ENCODE measurements at regions not wholly inside any gene's neighbourhood (a gene's known extent, or its start where the extent isn't known, plus 50 kb on each side); places are given as distances from the start of the nearest gene placed in this dataset.
"Not testable (repeated sequence)": the region's sequence is repeated elsewhere in the genome, so short reads cannot be mapped to it uniquely, and the experiment has no call there.

DNA sequence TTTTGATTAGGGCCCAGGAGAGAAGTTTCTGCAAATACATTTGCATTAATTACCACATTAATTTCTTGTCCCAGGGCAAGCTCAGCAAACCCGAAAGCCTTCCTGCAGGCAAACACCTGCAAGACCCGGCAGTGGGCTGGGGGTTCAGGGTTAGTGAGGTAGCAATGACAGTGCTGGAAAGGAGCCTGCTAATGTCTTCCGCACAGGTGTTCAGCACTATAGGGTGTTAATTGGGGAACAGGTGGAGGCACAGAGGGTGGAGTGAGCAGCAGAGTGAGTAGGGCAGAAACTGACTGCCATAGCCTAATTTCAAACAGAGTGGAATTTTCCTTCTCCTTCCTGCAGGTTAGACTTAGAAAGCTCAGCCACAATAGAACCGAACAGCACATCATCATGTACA lies 50.9 kb upstream of the UBASH3B start:
- peak in 1 of 10 donors; percentile 30 for DNase-seq
- intact Hi-C loops (cut with DNase I) = no loop called here

DNA sequence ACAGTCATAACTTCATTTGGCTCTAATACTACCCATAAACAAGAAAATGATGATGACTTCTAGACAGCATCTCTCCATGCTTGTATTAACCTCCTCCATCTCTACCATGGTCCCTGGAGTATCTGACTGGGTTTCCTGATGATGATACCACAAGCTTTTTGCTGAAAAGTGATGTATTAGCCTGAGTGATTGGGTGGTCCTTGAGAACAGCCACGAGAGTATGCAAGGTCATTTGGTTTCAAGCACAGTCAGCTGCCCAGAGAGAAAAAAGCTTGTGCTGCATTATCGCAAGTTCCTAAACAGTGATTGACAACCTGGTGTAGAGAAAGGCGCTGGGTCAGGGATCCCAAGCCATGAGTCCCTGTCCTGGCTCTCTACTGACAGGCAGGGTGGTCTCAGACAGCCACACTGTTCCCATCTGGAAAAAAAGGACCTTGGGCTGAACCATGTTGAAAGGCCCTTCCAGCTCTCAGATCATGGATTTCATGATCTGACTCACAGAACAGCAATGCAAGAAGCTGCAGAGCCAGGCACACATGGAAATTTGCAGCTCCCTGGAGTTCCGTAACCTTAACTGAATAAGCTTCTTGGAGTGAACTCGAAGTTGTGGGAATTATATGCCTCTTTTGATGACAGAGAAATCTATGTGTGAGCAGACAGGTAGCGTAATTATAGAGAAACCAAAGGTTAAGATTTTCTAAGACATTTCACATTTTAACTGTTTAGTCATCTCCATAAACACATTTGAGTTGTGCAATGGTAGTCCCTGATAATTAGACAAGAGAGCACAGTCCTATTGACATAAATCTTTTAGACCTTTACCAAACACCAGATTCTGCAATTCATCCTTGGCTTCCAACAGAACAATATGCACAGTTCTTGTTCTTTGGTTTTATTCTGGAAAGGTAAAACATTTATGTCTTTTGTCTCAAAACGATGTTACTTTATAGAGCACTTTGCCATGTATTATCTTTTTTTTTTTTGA lies 54.1 kb upstream of the UBASH3B start:
- DNase-seq = no peak
- intact Hi-C loops (cut with DNase I) = no loop called here

GRCh38 chr11:122600290-122600689 lies 55.2 kb upstream of the UBASH3B start:
- no peak for DNase-seq
- intact Hi-C loops (cut with DNase I) = no loop called here

DNA sequence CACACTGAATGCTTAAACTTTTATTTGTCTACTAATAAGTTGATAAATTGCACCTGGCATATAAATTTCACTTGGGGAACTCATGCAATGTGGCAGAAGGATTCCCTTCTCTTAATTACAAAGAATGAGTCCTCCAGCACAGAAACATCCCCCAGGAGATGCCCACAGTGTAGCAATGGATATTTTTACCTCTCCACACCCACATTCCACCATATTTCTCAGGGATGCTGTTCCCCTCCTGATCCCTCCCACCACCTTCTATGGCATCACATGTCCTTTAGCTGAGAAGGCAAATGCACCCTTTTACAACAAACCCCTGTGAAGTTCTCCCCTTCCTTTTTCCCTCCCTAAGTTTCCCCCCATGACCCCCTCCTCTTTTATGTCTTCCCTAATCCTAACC lies 56.1 kb upstream of the UBASH3B start:
- intact Hi-C loops (cut with DNase I) = no loop called here

GRCh38 chr11:122598971-122599370 lies 56.6 kb upstream of the UBASH3B start:
- intact Hi-C loops (cut with DNase I) = no loop called here
- DNase-seq = peak in 1 of 10 donors; percentile 57

More for the DNA sequence above, 56.1 kb upstream of the UBASH3B start:
- DNase-seq = no peak

- intact Hi-C loops (cut with DNase I) = no loop called here
- peak in 1 of 10 donors; percentile 29 for DNase-seq
Observed at GRCh38 chr11:122597511-122597910, 58.0 kb upstream of the UBASH3B start.

GRCh38 chr11:122594986-122595645 lies 60.4 kb upstream of the UBASH3B start:
- intact Hi-C loops (cut with DNase I) = no loop called here
- DNase-seq = no peak

DNA sequence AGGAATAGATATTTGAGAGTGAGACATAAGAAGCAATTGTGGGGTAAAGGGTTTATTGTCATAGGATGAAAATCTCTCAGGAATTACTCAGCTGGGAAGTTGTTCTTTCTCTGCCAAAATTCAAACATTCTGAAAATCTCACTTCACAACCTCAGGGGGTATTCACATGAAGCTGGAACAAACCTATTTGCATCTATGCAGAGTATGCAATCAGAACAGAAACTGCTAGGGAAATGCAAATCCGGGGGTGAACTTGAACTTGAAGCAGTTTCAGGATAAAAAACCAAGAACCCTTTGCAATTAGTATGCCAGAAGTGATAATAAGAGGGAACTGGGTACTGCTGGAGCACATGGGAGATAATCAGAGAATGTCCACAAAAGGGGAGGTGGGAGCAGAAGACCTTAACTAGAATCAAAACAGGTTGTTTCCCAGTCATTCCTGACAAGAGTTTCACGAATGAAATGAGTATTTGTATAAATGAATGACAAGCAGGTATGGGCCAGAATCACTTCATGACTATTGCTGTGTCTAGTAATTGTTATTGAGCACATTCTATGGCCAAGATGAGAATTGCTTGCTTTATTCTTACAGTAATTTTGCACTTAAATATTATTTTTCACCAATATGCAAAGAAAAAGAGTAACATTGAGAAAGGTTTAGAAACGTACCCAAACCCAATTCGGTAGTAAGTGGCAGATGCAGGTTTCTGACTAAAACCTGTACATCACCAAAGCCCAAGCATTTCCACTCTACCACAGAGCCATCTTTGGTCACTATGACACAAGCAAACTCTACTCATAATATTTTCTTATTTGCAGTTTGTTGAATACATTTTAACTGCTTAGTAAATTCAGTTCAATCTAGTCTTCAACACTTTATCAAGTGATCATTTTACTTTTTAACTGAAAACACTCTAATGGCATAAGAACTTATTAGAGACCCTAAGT lies 61.8 kb upstream of the UBASH3B start:
- DNase-seq = no peak
- intact Hi-C loops (cut with DNase I) = no loop called here

DNA sequence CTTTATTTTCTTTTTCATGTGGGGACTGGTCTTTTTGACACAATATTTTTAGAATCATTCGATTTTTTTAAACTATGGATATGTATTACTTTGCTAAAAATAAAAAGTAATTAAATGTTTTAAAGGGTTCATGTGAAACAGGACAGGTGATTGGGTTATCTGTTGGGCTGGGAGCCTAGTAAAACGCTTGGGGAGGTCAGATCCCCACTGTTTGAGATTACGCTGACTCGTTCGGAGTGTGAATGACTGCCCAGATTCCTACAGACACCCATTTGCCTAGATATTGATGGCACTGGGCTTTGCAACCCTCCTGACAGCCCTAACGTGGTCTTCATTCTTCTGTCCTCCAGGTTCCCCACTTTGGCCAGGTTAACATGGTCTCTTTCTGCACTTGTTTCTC lies 62.9 kb upstream of the UBASH3B start:
- DNase-seq = no peak
- intact Hi-C loops (cut with DNase I) = no loop called here

GRCh38 chr11:122584670-122585069 lies 70.9 kb upstream of the UBASH3B start:
- DNase-seq = no peak
- intact Hi-C loops (cut with DNase I) = no loop called here

- intact Hi-C loops (cut with DNase I) = loop anchor here (2.0 kb wide), 3 partner anchors 49 to 275 kb away; no protein-coding TSS in a partner anchor
- not testable (repeated sequence) for DNase-seq
Observed at GRCh38 chr11:122580071-122580470, 75.5 kb upstream of the UBASH3B start.

GRCh38 chr11:122578171-122578825 lies 77.2 kb upstream of the UBASH3B start:
- intact Hi-C loops (cut with DNase I) = no loop called here
- no peak for DNase-seq

- intact Hi-C loops (cut with DNase I) = no loop called here
- DNase-seq = no peak
Observed at GRCh38 chr11:122572592-122572991, 82.9 kb upstream of the UBASH3B start.

DNA sequence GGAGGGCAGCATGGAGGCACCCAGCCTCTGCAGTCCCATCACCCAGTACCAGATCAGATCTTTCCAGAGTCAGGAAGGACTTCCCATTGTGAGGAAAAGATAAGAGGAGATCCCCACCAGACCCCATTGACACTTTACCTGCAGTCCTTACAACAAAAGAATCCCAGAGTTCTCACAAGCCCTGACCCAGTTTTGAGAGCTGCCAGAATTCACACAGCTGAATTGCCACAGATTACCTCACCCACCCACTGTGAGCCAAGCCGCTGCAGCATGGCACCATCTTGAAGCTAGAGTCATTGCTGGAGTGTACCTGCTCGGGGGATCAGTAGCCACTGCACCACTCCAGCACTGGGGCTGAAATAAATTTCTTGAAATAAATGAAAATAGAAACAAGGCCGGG lies 91.8 kb upstream of the UBASH3B start:
- no peak for DNase-seq
- intact Hi-C loops (cut with DNase I) = no loop called here

DNA sequence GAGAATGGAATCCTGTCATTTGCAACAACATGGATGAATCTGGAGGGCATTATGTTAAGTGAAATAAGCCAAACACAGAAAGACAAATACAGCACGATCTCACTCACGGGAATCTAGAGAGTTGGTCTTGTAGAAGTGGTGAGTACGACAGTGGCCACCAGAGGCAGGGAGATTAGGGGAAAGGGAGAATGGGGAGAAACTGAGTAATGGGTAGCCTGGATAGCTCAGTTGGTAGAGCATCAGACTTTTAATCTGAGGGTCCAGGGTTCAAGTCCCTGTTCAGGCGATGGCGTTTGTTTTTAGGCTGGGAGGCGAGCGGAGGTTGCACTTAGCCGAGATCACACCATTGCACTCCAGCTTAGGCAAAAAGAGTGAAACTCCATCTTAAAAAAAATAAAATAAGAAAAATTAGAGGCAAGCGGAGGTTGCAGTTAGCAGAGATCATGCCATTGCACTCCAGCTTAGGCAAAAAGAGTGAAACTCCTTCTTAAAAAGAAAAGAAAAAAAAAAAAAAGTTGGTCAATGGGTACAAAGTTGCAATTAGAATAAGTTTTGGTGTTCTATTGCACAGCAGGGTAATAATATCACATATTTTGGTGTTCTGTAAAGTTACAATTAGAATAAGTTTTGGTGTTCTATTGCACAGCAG lies 95.7 kb upstream of the UBASH3B start:
- DNase-seq = no peak
- intact Hi-C loops (cut with DNase I) = no loop called here

GRCh38 chr11:122559218-122559617 lies 96.3 kb upstream of the UBASH3B start:
- intact Hi-C loops (cut with DNase I) = not testable (repeated sequence)

GRCh38 chr11:122557163-122557562 lies 98.4 kb upstream of the UBASH3B start:
- DNase-seq; intact Hi-C loops (cut with DNase I): not testable (repeated sequence)

More at GRCh38 chr11:122559218-122559617, 96.3 kb upstream of the UBASH3B start:
- DNase-seq = not testable (repeated sequence)

- intact Hi-C loops (cut with DNase I) = no loop called here
- peak in 3 of 10 donors; percentile 14 to 72 (median 20) for DNase-seq
Observed at GRCh38 chr11:122556605-122557004, 98.9 kb upstream of the UBASH3B start.

GRCh38 chr11:122538060-122538459 lies 117.5 kb upstream of the UBASH3B start:
- DNase-seq = no peak
- intact Hi-C loops (cut with DNase I) = no loop called here
